ENCODE measurements at regions not wholly inside any gene's neighbourhood (a gene's known extent, or its start where the extent isn't known, plus 50 kb on each side); places are given as distances from the start of the nearest gene placed in this dataset.

DNA sequence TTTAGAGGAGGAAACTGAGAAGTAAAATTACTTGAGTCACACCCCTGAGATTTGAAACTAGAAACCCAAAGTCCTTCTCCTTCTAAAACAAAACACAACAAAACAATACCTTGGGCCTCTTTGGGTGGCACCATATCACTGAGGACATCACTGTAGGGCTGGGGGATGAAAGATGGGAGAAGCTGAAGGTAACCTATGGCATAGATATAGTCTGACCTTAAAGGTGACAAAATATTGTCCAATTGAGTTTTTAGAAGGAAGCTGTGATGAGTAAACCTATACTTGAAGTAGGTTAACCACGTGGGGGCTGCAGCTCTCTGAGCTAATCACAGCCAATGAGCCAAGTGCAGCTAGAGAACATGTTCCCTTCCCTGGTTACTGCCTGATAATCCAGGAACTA lies 167.4 kb upstream of the CD180 start:
- Histone ChIP-seq H3K4me3 (ENCODE audit: low read depth in 1 of 3, low read length in 3 of 3) (no peak overlapping the region), H3K27ac (ENCODE audit: low read depth in 1 of 2, low read length in 2 of 2) (no peak overlapping the region), H3K36me3 (ENCODE audit: control insufficient read depth in 4 of 4, insufficient read depth in 3 of 4, low read depth in 1 of 4, low read length in 3 of 4) (no peaks in the 10 kb centered on the region), H3K4me1 (ENCODE audit: control insufficient read depth in 4 of 4, insufficient read depth in 4 of 4, low read length in 3 of 4) (peaks cover 0 to 15% (median 7%) of the 10 kb centered on the region in 4 donors), H3K9me3 (ENCODE audit: control insufficient read depth in 4 of 4, low read length in 3 of 4) (no peaks in the 10 kb centered on the region), H3K27me3 (ENCODE audit: control insufficient read depth in 4 of 4, insufficient read depth in 4 of 4, low read length in 3 of 4) (no peaks in the 10 kb centered on the region), H3K9ac (ENCODE audit: low read depth in 1 of 2, low read length in 2 of 2) (no peak overlapping the region)
- DNase-seq (ENCODE audit: low spot score): no peak
- 85% methylated on average over 1 of the region's 1 CpG for WGBS
- no peak for TF ChIP-seq NR2F2 (IDR thresholded peaks at IDR 0.05)
- no peak for TF ChIP-seq CTCF (IDR thresholded peaks at IDR 0.05; ENCODE audit: low read depth, low read length, missing input control)
- no peak for TF ChIP-seq MAX (IDR thresholded peaks at IDR 0.05)
- no peak for TF ChIP-seq HNF4G (IDR thresholded peaks at IDR 0.05)
- TF ChIP-seq EGR1 (IDR thresholded peaks at IDR 0.05; ENCODE audit: low read depth in 2 of 2): no peak
- no peak for TF ChIP-seq RAD21 (IDR thresholded peaks at IDR 0.05)
- TF ChIP-seq, protein P1, sequence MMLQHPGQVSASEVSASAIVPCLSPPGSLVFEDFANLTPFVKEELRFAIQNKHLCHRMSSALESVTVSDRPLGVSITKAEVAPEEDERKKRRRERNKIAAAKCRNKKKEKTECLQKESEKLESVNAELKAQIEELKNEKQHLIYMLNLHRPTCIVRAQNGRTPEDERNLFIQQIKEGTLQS (IDR thresholded peaks at IDR 0.05): no peak
- no peak for TF ChIP-seq FOXA2 (IDR thresholded peaks at IDR 0.05)
- no peak for TF ChIP-seq HNF4A (conservative IDR thresholded peaks at IDR 0.05)
- no peak for TF ChIP-seq YY1 (IDR thresholded peaks at IDR 0.05)
- TF ChIP-seq RXRA (IDR thresholded peaks at IDR 0.05): no peak
- TF ChIP-seq, protein P2, sequence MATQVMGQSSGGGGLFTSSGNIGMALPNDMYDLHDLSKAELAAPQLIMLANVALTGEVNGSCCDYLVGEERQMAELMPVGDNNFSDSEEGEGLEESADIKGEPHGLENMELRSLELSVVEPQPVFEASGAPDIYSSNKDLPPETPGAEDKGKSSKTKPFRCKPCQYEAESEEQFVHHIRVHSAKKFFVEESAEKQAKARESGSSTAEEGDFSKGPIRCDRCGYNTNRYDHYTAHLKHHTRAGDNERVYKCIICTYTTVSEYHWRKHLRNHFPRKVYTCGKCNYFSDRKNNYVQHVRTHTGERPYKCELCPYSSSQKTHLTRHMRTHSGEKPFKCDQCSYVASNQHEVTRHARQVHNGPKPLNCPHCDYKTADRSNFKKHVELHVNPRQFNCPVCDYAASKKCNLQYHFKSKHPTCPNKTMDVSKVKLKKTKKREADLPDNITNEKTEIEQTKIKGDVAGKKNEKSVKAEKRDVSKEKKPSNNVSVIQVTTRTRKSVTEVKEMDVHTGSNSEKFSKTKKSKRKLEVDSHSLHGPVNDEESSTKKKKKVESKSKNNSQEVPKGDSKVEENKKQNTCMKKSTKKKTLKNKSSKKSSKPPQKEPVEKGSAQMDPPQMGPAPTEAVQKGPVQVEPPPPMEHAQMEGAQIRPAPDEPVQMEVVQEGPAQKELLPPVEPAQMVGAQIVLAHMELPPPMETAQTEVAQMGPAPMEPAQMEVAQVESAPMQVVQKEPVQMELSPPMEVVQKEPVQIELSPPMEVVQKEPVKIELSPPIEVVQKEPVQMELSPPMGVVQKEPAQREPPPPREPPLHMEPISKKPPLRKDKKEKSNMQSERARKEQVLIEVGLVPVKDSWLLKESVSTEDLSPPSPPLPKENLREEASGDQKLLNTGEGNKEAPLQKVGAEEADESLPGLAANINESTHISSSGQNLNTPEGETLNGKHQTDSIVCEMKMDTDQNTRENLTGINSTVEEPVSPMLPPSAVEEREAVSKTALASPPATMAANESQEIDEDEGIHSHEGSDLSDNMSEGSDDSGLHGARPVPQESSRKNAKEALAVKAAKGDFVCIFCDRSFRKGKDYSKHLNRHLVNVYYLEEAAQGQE (IDR thresholded peaks at IDR 0.05): no peak
- no peak for TF ChIP-seq SP1 (IDR thresholded peaks at IDR 0.05)
- TF ChIP-seq GABPA (IDR thresholded peaks at IDR 0.05 in 1 of 2, conservative IDR thresholded peaks at IDR 0.05 in 1 of 2): no peak
- TF ChIP-seq JUND (IDR thresholded peaks at IDR 0.05): no peak
- TF ChIP-seq TAF1 (conservative IDR thresholded peaks at IDR 0.05): no peak
- TF ChIP-seq FOXA1 (IDR thresholded peaks at IDR 0.05): no peak

DNA sequence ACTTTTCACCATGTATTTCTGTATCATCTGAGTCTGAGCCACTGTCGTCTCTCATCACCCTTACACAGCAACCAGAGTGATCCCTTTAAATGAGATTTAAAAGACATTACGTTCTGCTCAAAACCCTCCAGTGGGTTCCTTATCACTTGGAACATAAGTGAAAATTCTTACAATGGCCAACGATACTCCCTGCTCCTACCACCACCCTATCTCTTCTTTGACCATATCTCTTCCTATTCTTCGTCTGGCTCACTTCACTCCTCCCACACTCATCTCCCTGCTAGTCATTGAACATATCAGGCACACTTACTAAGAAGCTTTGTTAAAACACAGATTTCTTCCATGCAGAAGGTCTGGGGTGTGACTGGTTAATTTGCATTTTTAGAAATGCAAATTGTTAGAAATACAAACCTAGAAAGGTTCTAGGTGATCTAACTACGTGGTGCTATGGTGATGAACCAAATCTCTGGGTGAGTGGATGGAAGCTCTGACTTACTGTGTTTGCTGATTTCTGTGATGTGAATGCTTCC lies 166.6 kb upstream of the CD180 start:
- no peak overlapping the region for H3K27ac ChIP-seq (ENCODE audit: low read depth in 1 of 2, low read length in 2 of 2)
- H3K9me3 ChIP-seq (ENCODE audit: control insufficient read depth in 4 of 4, low read length in 3 of 4): no peaks in the 10 kb centered on the region
- H3K27me3 ChIP-seq (ENCODE audit: control insufficient read depth in 4 of 4, insufficient read depth in 4 of 4, low read length in 3 of 4): no peaks in the 10 kb centered on the region
- H3K9ac ChIP-seq (ENCODE audit: low read depth in 1 of 2, low read length in 2 of 2): no peak overlapping the region
- peaks cover 0 to 15% (median 7%) of the 10 kb centered on the region in 4 donors for H3K4me1 ChIP-seq (ENCODE audit: control insufficient read depth in 4 of 4, insufficient read depth in 4 of 4, low read length in 3 of 4)
- H3K4me3 ChIP-seq (ENCODE audit: low read depth in 1 of 3, low read length in 3 of 3): no peak overlapping the region
- no peak for DNase-seq (ENCODE audit: low spot score)
- no peaks in the 10 kb centered on the region for H3K36me3 ChIP-seq (ENCODE audit: control insufficient read depth in 4 of 4, insufficient read depth in 3 of 4, low read depth in 1 of 4, low read length in 3 of 4)
- 92% methylated on average over 5 of the region's 5 CpGs for WGBS
- no peak for TF ChIP-seq JUND (IDR thresholded peaks at IDR 0.05)
- TF ChIP-seq TAF1 (conservative IDR thresholded peaks at IDR 0.05): no peak
- no peak for TF ChIP-seq ZBTB33 (IDR thresholded peaks at IDR 0.05)
- TF ChIP-seq MAX (IDR thresholded peaks at IDR 0.05): no peak
- TF ChIP-seq, protein P2 (IDR thresholded peaks at IDR 0.05): no peak
- TF ChIP-seq SP1 (IDR thresholded peaks at IDR 0.05): no peak
- no peak for TF ChIP-seq HNF4G (IDR thresholded peaks at IDR 0.05)
- TF ChIP-seq FOXA1 (IDR thresholded peaks at IDR 0.05): no peak
- TF ChIP-seq CTCF (IDR thresholded peaks at IDR 0.05; ENCODE audit: low read depth, low read length, missing input control): no peak

Measured in liver (tissue), 8 donors.